AG10803 (cell line): ENCODE measurements at regions not wholly inside any gene's neighbourhood (a gene's known extent, or its start where the extent isn't known, plus 50 kb on each side); places are given as distances from the start of the nearest gene placed in this dataset.
A peak's percentile ranks its signal among the peaks of the same experiment; 100 is the strongest.

ENCODE experiments used
- DNase-seq: peaks from one replicate; pipeline ENCODE4 v3.0.0; 2010; ENCODE audit warnings: low read depth
- H3K4me3 ChIP-seq: 2 replicates; pipeline ENCODE4 v1.5.1; 2011; ENCODE audit warnings: mild to moderate bottlenecking, low read length, control low read depth
- TF ChIP-seq, protein P1 (sequence below): conservative IDR thresholded peaks from 2 replicates; pipeline ENCODE4 v1.5.1; 2011; ENCODE audit warnings: mild to moderate bottlenecking, low read length, control low read depth, inconsistent platforms

- TF ChIP-seq, protein P1, sequence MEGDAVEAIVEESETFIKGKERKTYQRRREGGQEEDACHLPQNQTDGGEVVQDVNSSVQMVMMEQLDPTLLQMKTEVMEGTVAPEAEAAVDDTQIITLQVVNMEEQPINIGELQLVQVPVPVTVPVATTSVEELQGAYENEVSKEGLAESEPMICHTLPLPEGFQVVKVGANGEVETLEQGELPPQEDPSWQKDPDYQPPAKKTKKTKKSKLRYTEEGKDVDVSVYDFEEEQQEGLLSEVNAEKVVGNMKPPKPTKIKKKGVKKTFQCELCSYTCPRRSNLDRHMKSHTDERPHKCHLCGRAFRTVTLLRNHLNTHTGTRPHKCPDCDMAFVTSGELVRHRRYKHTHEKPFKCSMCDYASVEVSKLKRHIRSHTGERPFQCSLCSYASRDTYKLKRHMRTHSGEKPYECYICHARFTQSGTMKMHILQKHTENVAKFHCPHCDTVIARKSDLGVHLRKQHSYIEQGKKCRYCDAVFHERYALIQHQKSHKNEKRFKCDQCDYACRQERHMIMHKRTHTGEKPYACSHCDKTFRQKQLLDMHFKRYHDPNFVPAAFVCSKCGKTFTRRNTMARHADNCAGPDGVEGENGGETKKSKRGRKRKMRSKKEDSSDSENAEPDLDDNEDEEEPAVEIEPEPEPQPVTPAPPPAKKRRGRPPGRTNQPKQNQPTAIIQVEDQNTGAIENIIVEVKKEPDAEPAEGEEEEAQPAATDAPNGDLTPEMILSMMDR: no peak
- no peak for DNase-seq
- no peak overlapping the region for H3K4me3 ChIP-seq
These were observed 157.7 kb upstream of the B3GAT2 start for GRCh38 chr6:71114544-71114943.

DNA sequence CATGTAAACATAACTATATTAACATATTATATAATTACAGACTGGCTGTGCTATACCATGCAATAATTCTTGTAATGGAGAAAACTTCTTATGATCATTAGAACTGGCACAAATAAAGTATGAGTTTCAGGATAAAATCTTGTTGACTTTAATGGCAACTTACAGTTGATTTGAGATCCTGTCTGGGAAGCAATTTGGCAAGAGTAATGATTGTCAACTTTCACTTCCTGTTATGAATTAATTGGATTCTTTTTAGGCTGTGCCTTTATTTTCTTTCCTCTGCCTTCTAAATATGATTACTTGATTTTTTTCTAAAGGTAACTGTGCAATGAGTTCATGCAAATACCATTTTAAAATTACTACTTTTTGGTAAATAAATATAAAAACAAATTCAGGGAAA is 158.1 kb upstream of the B3GAT2 start:
- TF ChIP-seq, protein P1: no peak
- no peak overlapping the region for H3K4me3 ChIP-seq

DNA sequence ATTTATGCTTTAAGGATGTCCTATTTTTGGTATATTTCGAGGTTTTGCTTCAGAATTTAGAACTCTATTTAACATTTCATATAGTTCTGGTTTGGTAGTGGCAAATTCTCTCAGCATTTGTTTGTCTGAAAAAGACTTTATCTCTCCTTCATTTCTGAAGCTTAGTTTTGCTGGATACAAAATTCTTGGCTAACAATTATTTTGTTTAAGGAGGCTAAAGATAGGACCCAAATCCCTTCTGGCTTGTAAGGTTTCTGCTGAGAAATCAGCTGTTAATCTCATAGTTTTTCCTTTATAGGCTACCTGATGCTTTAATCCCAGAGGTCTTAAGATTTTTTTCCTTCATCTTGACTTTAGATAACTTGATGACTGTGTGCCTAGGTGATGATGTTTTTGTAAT is 162.7 kb upstream of the B3GAT2 start:
- no peak overlapping the region for H3K4me3 ChIP-seq
- no peak for DNase-seq
- TF ChIP-seq, protein P1: no peak

More for the DNA sequence above, 158.1 kb upstream of the B3GAT2 start:
- no peak for DNase-seq

DNA sequence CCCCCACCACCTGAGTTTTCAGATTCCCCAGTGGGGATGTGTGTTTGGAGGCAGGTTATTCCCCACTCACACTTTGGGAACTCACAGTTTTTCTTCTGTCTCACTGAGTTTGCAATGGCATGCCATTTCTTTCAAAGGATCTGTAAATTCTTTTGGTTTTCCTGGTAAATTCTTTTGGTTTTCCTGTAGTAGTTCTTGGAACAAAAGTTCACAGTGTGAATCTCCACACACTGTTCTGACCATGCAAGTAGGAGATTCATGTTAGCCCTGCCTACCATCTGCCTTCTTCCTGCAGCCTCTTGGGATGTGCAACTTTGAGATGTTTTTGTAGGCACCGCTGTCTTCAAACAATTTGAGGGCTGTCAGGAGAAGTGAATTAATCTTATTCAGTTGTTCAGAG is 165.6 kb upstream of the OGFRL1 start:
- no peak overlapping the region for H3K4me3 ChIP-seq
- TF ChIP-seq, protein P1: no peak
- DNase-seq: peak; percentile 28

GRCh38 chr6:71124340-71124739 is 164.3 kb upstream of the OGFRL1 start:
- DNase-seq: no peak
- TF ChIP-seq, protein P1: no peak
- H3K4me3 ChIP-seq: no peak overlapping the region

DNA sequence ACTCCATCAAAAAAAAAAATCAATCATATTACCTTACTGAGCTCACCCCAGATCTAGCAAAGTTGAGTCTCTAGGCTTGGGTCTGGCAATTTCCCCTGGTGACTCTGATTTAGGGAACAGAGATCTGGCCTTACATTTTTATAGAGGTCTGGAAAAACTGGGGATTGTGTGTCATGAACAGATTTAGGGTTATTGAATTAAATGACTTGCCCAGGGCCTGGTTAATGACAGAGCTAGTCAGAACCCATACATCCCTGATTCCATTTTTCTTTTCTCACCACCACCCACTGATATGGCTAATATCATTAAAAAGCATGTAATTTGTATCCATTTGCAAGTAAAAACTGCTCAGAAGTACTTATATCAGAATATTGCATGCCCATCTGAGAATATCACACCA is 163.4 kb upstream of the OGFRL1 start:
- DNase-seq: no peak

DNA sequence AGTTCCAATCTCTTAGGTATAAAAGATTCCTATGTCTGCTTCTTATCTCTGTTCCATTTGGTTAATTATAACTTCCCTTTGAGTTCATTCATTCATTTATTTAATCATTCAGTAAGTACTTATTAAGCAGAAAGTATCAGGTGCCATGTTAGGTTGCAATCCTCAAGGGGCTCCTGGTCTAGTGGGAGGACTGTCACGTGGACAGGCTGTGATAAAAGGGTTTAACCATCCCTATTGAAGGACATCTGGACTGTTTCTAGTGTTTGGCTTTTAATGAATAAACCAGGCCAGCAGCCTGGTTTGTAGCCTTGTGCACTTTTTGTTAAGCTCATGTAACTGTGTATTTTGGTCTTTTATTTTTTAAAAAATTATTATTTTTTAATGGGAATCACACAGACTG is 162.1 kb upstream of the OGFRL1 start:
- TF ChIP-seq, protein P1: no peak
- DNase-seq: no peak
- no peak overlapping the region for H3K4me3 ChIP-seq

More for the DNA sequence above, 163.4 kb upstream of the OGFRL1 start:
- no peak overlapping the region for H3K4me3 ChIP-seq
- TF ChIP-seq, protein P1: no peak
